SIG-M5 (cell line): ENCODE measurements at regions not wholly inside any gene's neighbourhood (a gene's known extent, or its start where the extent isn't known, plus 50 kb on each side); places are given as distances from the start of the nearest gene placed in this dataset.
"Not testable (repeated sequence)": the region's sequence is repeated elsewhere in the genome, so short reads cannot be mapped to it uniquely, and the experiment has no call there.

ENCODE experiments used
- DNase-seq: peaks from one replicate; lab custom pipeline; 2025; lab: John Stamatoyannopoulos, UW

GRCh38 chr3:88408935-88409334 is 259.2 kb downstream of the C3orf38 start:
- no peak for DNase-seq

GRCh38 chr3:88410259-88410658 is 260.5 kb downstream of the C3orf38 start:
- no peak for DNase-seq

GRCh38 chr3:88412346-88412745 is 262.6 kb downstream of the C3orf38 start:
- no peak for DNase-seq

GRCh38 chr3:88416436-88416835 is 266.7 kb downstream of the C3orf38 start:
- no peak for DNase-seq

GRCh38 chr3:88418219-88418618 is 268.5 kb downstream of the C3orf38 start:
- no peak for DNase-seq

GRCh38 chr3:88433568-88433967 is 283.8 kb downstream of the C3orf38 start:
- DNase-seq, result no peak

- no peak for DNase-seq
Measured at GRCh38 chr3:88434001-88434400, 284.2 kb downstream of the C3orf38 start.

- DNase-seq, result no peak
Measured at GRCh38 chr3:88440701-88441100, 290.9 kb downstream of the C3orf38 start.

GRCh38 chr3:88443066-88443465 is 293.3 kb downstream of the C3orf38 start:
- DNase-seq, result no peak

- DNase-seq, result no peak
Measured at GRCh38 chr3:88444251-88444650, 294.5 kb downstream of the C3orf38 start.

- DNase-seq, result no peak
Measured at GRCh38 chr3:88452228-88452627, 302.5 kb downstream of the C3orf38 start.

- DNase-seq, result no peak
Measured at GRCh38 chr3:88460369-88460768, 310.6 kb downstream of the C3orf38 start.

GRCh38 chr3:88462230-88462629 is 312.5 kb downstream of the C3orf38 start:
- DNase-seq, result no peak

- no peak for DNase-seq
Measured at GRCh38 chr3:88467191-88467590, 317.4 kb downstream of the C3orf38 start.

- no peak for DNase-seq
Measured at GRCh38 chr3:88469216-88469615, 319.5 kb downstream of the C3orf38 start.

- no peak for DNase-seq
Measured at GRCh38 chr3:88478460-88478859, 328.7 kb downstream of the C3orf38 start.

- no peak for DNase-seq
Measured at GRCh38 chr3:88480822-88481221, 331.1 kb downstream of the C3orf38 start.

- no peak for DNase-seq
Measured at GRCh38 chr3:88485001-88485400, 335.2 kb downstream of the C3orf38 start.

GRCh38 chr3:88508818-88509217 is 359.1 kb downstream of the C3orf38 start:
- DNase-seq, result not testable (repeated sequence)

- DNase-seq, result no peak
Measured at GRCh38 chr3:88509582-88509981, 359.8 kb downstream of the C3orf38 start.

- no peak for DNase-seq
Measured at GRCh38 chr3:88528494-88528893, 378.7 kb downstream of the C3orf38 start.

- DNase-seq, result no peak
Measured at GRCh38 chr3:88534534-88534933, 384.8 kb downstream of the C3orf38 start.

GRCh38 chr3:88535563-88535962 is 385.8 kb downstream of the C3orf38 start:
- no peak for DNase-seq

- DNase-seq, result no peak
Measured at GRCh38 chr3:88542916-88543315, 393.2 kb downstream of the C3orf38 start.

GRCh38 chr3:88572450-88572849 is 422.7 kb downstream of the C3orf38 start:
- DNase-seq, result no peak
